Mesenchymal stem cell (in vitro differentiated cells and primary cell): ENCODE measurements at regions not wholly inside any gene's neighbourhood (a gene's known extent, or its start where the extent isn't known, plus 50 kb on each side); places are given as distances from the start of the nearest gene placed in this dataset.
A peak's percentile ranks its signal among the peaks of the same experiment; 100 is the strongest.

ENCODE experiments used
- DNase-seq: peaks from one replicate; pipeline ENCODE4 v3.0.0-alpha.2; 2013
- H2AFZ ChIP-seq: one replicate; pipeline ENCODE4 v1.6.1; 2013; ENCODE audit warnings: low read depth, mild to moderate bottlenecking, control low read depth, inconsistent platforms, low read length, moderate library complexity
- H2AK5ac ChIP-seq: 2 replicates; pipeline ENCODE4 v1.6.1; 2013; ENCODE audit warnings: low read length, moderate library complexity, mild to moderate bottlenecking, inconsistent platforms; ENCODE audit not compliant: severe bottlenecking
- H2BK120ac ChIP-seq: one replicate; pipeline ENCODE4 v1.6.1; 2013; ENCODE audit warnings: low read depth, mild to moderate bottlenecking, inconsistent platforms, low read length, moderate library complexity
- H2BK12ac ChIP-seq, 2 experiments: one replicate each; pipeline ENCODE4 v1.6.1; 2013; ENCODE audit warnings: inconsistent platforms in 2 of 2, low read length in 2 of 2, mild to moderate bottlenecking in 2 of 2, moderate library complexity in 2 of 2, control low read depth in 1 of 2
- H2BK15ac ChIP-seq: one replicate; pipeline ENCODE4 v1.6.1; 2013; ENCODE audit warnings: mild to moderate bottlenecking, low read depth, inconsistent platforms; ENCODE audit not compliant: poor library complexity, severe bottlenecking
- H2BK5ac ChIP-seq: 2 replicates; pipeline ENCODE4 v1.6.1; 2013; ENCODE audit warnings: low read depth, mild to moderate bottlenecking, low read length, control low read depth, inconsistent platforms; ENCODE audit not compliant: poor library complexity, severe bottlenecking
- H3K14ac ChIP-seq, 2 experiments: one replicate each; pipeline ENCODE4 v1.6.1; 2013; ENCODE audit warnings: inconsistent platforms in 2 of 2, low read length in 2 of 2, control low read depth in 1 of 2, mild to moderate bottlenecking in 1 of 2, moderate library complexity in 1 of 2
- H3K18ac ChIP-seq, 2 experiments: one replicate each; pipeline ENCODE4 v1.6.1; 2013; ENCODE audit warnings: inconsistent platforms in 2 of 2, low read length in 2 of 2, control low read depth in 1 of 2, low read depth in 1 of 2, mild to moderate bottlenecking in 1 of 2
- H3K23ac ChIP-seq, 2 experiments: one replicate each; pipeline ENCODE4 v1.6.1; 2013; ENCODE audit warnings: inconsistent platforms in 2 of 2, low read length in 2 of 2, mild to moderate bottlenecking in 2 of 2, moderate library complexity in 2 of 2, control low read depth in 1 of 2
- H3K27ac ChIP-seq: 2 replicates; pipeline ENCODE4 v1.5.1; 2013; ENCODE audit warnings: mild to moderate bottlenecking, moderate library complexity, low read length, control low read depth, inconsistent platforms; ENCODE audit not compliant: poor library complexity, severe bottlenecking
- H3K27me3 ChIP-seq, 2 experiments: 2 replicates each; pipeline versions ENCODE4 v1.6.1 to v1.7.0; 2013; ENCODE audit warnings: low read length in 2 of 2, mild to moderate bottlenecking in 2 of 2, moderate library complexity in 2 of 2, control low read depth in 1 of 2, inconsistent platforms in 1 of 2; ENCODE audit not compliant: control insufficient read depth in 1 of 2, insufficient read depth in 1 of 2
- H3K36me3 ChIP-seq, 2 experiments: 2 replicates each; pipeline versions ENCODE4 v1.6.1 to v1.7.0; 2013; ENCODE audit warnings: low read length in 2 of 2, control low read depth in 1 of 2, inconsistent platforms in 1 of 2, low read depth in 1 of 2, mild to moderate bottlenecking in 1 of 2; ENCODE audit not compliant: insufficient read depth in 2 of 2, control insufficient read depth in 1 of 2
- H3K4ac ChIP-seq, 2 experiments: one replicate each; pipeline ENCODE4 v1.6.1; 2013; ENCODE audit warnings: inconsistent platforms in 2 of 2, low read length in 2 of 2, mild to moderate bottlenecking in 2 of 2, moderate library complexity in 2 of 2, control low read depth in 1 of 2, low read depth in 1 of 2
- H3K4me1 ChIP-seq: 2 replicates; pipeline ENCODE4 v1.6.1; 2013; ENCODE audit warnings: low read depth, low read length, control low read depth; ENCODE audit not compliant: control insufficient read depth, insufficient read depth
- H3K4me2 ChIP-seq: 2 replicates; pipeline ENCODE4 v1.6.1; 2013; ENCODE audit warnings: low read length, mild to moderate bottlenecking, inconsistent platforms; ENCODE audit not compliant: poor library complexity, severe bottlenecking
- H3K4me3 ChIP-seq, 2 experiments: 2 replicates each; pipeline versions ENCODE4 v1.5.1 to v1.7.0; 2013; ENCODE audit warnings: low read length in 2 of 2, mild to moderate bottlenecking in 2 of 2, control low read depth in 1 of 2, low read depth in 1 of 2; ENCODE audit not compliant: insufficient read depth in 1 of 2
- H3K79me1 ChIP-seq: replicated peaks from 2 replicates; pipeline ENCODE4 v1.6.1; 2013; ENCODE audit warnings: mild to moderate bottlenecking, control low read depth, low read length, inconsistent platforms; ENCODE audit not compliant: poor library complexity, severe bottlenecking
- H3K9ac ChIP-seq: 2 replicates; pipeline ENCODE4 v1.7.0; 2013; ENCODE audit warnings: mild to moderate bottlenecking, low read length, moderate library complexity
- H3K9me3 ChIP-seq: 2 replicates; pipeline ENCODE4 v1.7.0; 2013; ENCODE audit warnings: mild to moderate bottlenecking, low read length; ENCODE audit not compliant: control insufficient read depth
- H4K8ac ChIP-seq: one replicate; pipeline ENCODE4 v1.6.1; 2013; ENCODE audit warnings: inconsistent platforms, mild to moderate bottlenecking, low read length, moderate library complexity
- H4K91ac ChIP-seq: one replicate; pipeline ENCODE4 v1.6.1; 2013; ENCODE audit warnings: mild to moderate bottlenecking, low read length, inconsistent platforms
- WGBS: methylation state at CpG from one replicate; pipeline ENCODE4 v1.1.7; 2013; ENCODE audit warnings: mixed read lengths; 5-methylcytosine and 5-hydroxymethylcytosine counted together

- no peak overlapping the region for H3K23ac ChIP-seq
- no peak overlapping the region for H2AK5ac ChIP-seq
- no peaks in the 10 kb centered on the region for H3K4me1 ChIP-seq
- H3K4me3 ChIP-seq, result no peak overlapping the region
- no peak overlapping the region for H2BK5ac ChIP-seq
- no peak overlapping the region for H2BK120ac ChIP-seq
- WGBS, result 64% methylated on average over 4 of the region's 5 CpGs
- no peak overlapping the region for H4K8ac ChIP-seq
- H3K4me2 ChIP-seq, result no peak overlapping the region
- no peak overlapping the region for H3K9ac ChIP-seq
- H2BK12ac ChIP-seq, result no peak overlapping the region
- H3K9me3 ChIP-seq, result no peaks in the 10 kb centered on the region
- no peak overlapping the region for H2AFZ ChIP-seq
- no peaks in the 10 kb centered on the region for H3K36me3 ChIP-seq
- no peak overlapping the region for H2BK15ac ChIP-seq
- H3K27me3 ChIP-seq, result peaks cover 0 to 4% of the 10 kb centered on the region in 2 experiments
- DNase-seq, result peak; percentile 9
- no peak overlapping the region for H3K27ac ChIP-seq
- H3K18ac ChIP-seq, result no peak overlapping the region
- no peak overlapping the region for H3K4ac ChIP-seq
- H4K91ac ChIP-seq, result peak overlapping the region; percentile 18
- H3K14ac ChIP-seq, result no peak overlapping the region
- no peaks in the 10 kb centered on the region for H3K79me1 ChIP-seq
Observed at GRCh38 chr1:58047265-58047858, 499.2 kb downstream of the OMA1 start.

GRCh38 chr1:58045094-58045705 lies 501.3 kb downstream of the OMA1 start:
- Histone ChIP-seq H2BK12ac (no peak overlapping the region), H3K27ac (no peak overlapping the region)

GRCh38 chr1:58041621-58042020 lies 504.9 kb downstream of the OMA1 start:
- no peaks in the 10 kb centered on the region for H3K9me3 ChIP-seq
- H2BK5ac ChIP-seq, result no peak overlapping the region
- H3K9ac ChIP-seq, result no peak overlapping the region
- H3K4me2 ChIP-seq, result no peak overlapping the region
- H4K91ac ChIP-seq, result no peak overlapping the region
- no peaks in the 10 kb centered on the region for H3K36me3 ChIP-seq
- no peak overlapping the region for H3K4me3 ChIP-seq
- H3K27ac ChIP-seq, result no peak overlapping the region
- H3K27me3 ChIP-seq, result peaks cover 0 to 5% of the 10 kb centered on the region in 2 experiments
- no peak for DNase-seq
- H3K79me1 ChIP-seq, result no peaks in the 10 kb centered on the region
- no peak overlapping the region for H4K8ac ChIP-seq
- H3K23ac ChIP-seq, result no peak overlapping the region
- WGBS, result 76% methylated on average over 2 of the region's 2 CpGs
- H2AK5ac ChIP-seq, result no peak overlapping the region
- no peak overlapping the region for H2AFZ ChIP-seq
- H3K4me1 ChIP-seq, result no peaks in the 10 kb centered on the region
- no peak overlapping the region for H2BK15ac ChIP-seq
- H3K14ac ChIP-seq, result no peak overlapping the region
- H2BK120ac ChIP-seq, result no peak overlapping the region
- no peak overlapping the region for H3K18ac ChIP-seq
- no peak overlapping the region for H2BK12ac ChIP-seq
- H3K4ac ChIP-seq, result no peak overlapping the region

More at GRCh38 chr1:58045094-58045705, 501.3 kb downstream of the OMA1 start:
- H3K9ac ChIP-seq, result no peak overlapping the region
- H3K4me3 ChIP-seq, result no peak overlapping the region
- H3K79me1 ChIP-seq, result no peaks in the 10 kb centered on the region
- H3K4ac ChIP-seq, result no peak overlapping the region
- no peak overlapping the region for H2BK5ac ChIP-seq
- H3K36me3 ChIP-seq, result no peaks in the 10 kb centered on the region
- H2BK120ac ChIP-seq, result no peak overlapping the region
- peaks cover 0 to 5% of the 10 kb centered on the region in 2 experiments for H3K27me3 ChIP-seq
- no peaks in the 10 kb centered on the region for H3K9me3 ChIP-seq
- no peak overlapping the region for H3K18ac ChIP-seq
- WGBS, result 80% methylated on average over 15 of the region's 15 CpGs
- peak overlapping the region in 1 of 2 experiments; percentile 84 for H3K14ac ChIP-seq
- H4K91ac ChIP-seq, result no peak overlapping the region
- DNase-seq, result no peak
- no peak overlapping the region for H3K23ac ChIP-seq
- no peaks in the 10 kb centered on the region for H3K4me1 ChIP-seq
- no peak overlapping the region for H4K8ac ChIP-seq
- H2BK15ac ChIP-seq, result no peak overlapping the region
- H3K4me2 ChIP-seq, result no peak overlapping the region
- H2AK5ac ChIP-seq, result no peak overlapping the region
- H2AFZ ChIP-seq, result no peak overlapping the region

GRCh38 chr1:58038574-58038973 lies 508.0 kb downstream of the OMA1 start:
- H2AK5ac ChIP-seq, result no peak overlapping the region
- no peak overlapping the region for H3K18ac ChIP-seq
- H3K79me1 ChIP-seq, result no peaks in the 10 kb centered on the region
- no peak overlapping the region for H3K4ac ChIP-seq
- 93% methylated on average over 3 of the region's 3 CpGs for WGBS
- H3K14ac ChIP-seq, result no peak overlapping the region
- H2AFZ ChIP-seq, result no peak overlapping the region
- no peak overlapping the region for H3K9ac ChIP-seq
- no peak overlapping the region for H2BK5ac ChIP-seq
- H3K4me3 ChIP-seq, result no peak overlapping the region
- no peak overlapping the region for H2BK120ac ChIP-seq
- H3K27ac ChIP-seq, result no peak overlapping the region
- H3K23ac ChIP-seq, result no peak overlapping the region
- no peak for DNase-seq
- no peaks in the 10 kb centered on the region for H3K4me1 ChIP-seq
- H3K9me3 ChIP-seq, result no peaks in the 10 kb centered on the region
- H3K36me3 ChIP-seq, result no peaks in the 10 kb centered on the region
- H3K4me2 ChIP-seq, result no peak overlapping the region
- no peak overlapping the region for H4K8ac ChIP-seq
- H2BK12ac ChIP-seq, result no peak overlapping the region
- H4K91ac ChIP-seq, result no peak overlapping the region
- peaks cover 0 to 5% of the 10 kb centered on the region in 2 experiments for H3K27me3 ChIP-seq
- no peak overlapping the region for H2BK15ac ChIP-seq
